A673 (cell line): ENCODE measurements at regions not wholly inside any gene's neighbourhood (a gene's known extent, or its start where the extent isn't known, plus 50 kb on each side); places are given as distances from the start of the nearest gene placed in this dataset.

Experiments
- BruUV-seq: library from RNA; stranded (reverse); fragments of 400-500 nt; replicated peaks from 2 replicates; lab custom pipeline; 2021; lab: Mats Ljungman, UMichigan
- CTCF ChIA-PET: fragments of 300-600 bp; sonication (Branson Sonifier 250); formaldehyde crosslinking; loops from one replicate; lab custom pipeline; 2022; ENCODE audit warnings: antibody characterized with exemption; lab: Charles Lee
- POLR2A ChIA-PET: fragments of 300-600 bp; sonication (Branson Sonifier 250); formaldehyde crosslinking; loops from one replicate; lab custom pipeline; 2022; ENCODE audit warnings: antibody characterized with exemption; ENCODE audit not compliant: low non-redundant PET; lab: Charles Lee
- DNase-seq: peaks from one replicate; pipeline ENCODE4 v3.0.0-alpha.2; 2015; ENCODE audit warnings: low spot score
- H3K27ac ChIP-seq: fragments of 200-600 bp; sonication (generic); 2 replicates; pipeline ENCODE4 v1.5.1; 2016; ENCODE audit warnings: mixed run types, low read depth, mild to moderate bottlenecking, mixed read lengths, antibody characterized with exemption, low read length; ENCODE audit not compliant: poor library complexity, severe bottlenecking
- H3K27me3 ChIP-seq: fragments of 200-600 bp; sonication (generic); replicated peaks from 2 replicates; pipeline ENCODE4 v1.6.1; 2017; ENCODE audit warnings: mixed run types, low read depth, mild to moderate bottlenecking, mixed read lengths, antibody characterized with exemption, low read length; ENCODE audit not compliant: insufficient read depth, poor library complexity
- H3K36me3 ChIP-seq: fragments of 200-600 bp; sonication (generic); 2 replicates; pipeline ENCODE4 v1.6.1; 2016; ENCODE audit warnings: mixed run types, mild to moderate bottlenecking, mixed read lengths, antibody characterized with exemption, low read length; ENCODE audit not compliant: insufficient read depth, poor library complexity, severe bottlenecking
- H3K4me1 ChIP-seq: fragments of 200-600 bp; sonication (generic); 2 replicates; pipeline ENCODE4 v1.6.1; 2017; ENCODE audit warnings: mixed run types, mild to moderate bottlenecking, mixed read lengths, antibody characterized with exemption, low read length; ENCODE audit not compliant: insufficient read depth, poor library complexity, severe bottlenecking
- H3K4me3 ChIP-seq: fragments of 200-600 bp; sonication (generic); 2 replicates; pipeline ENCODE4 v1.5.1; 2016; ENCODE audit warnings: low read depth, mixed run types, mild to moderate bottlenecking, mixed read lengths, low read length; ENCODE audit not compliant: poor library complexity, severe bottlenecking
- H3K9me3 ChIP-seq: fragments of 200-600 bp; sonication (generic); 2 replicates; pipeline ENCODE4 v1.6.1; 2016; ENCODE audit warnings: mixed run types, low read depth, mild to moderate bottlenecking, mixed read lengths, antibody characterized with exemption, low read length; ENCODE audit not compliant: poor library complexity, severe bottlenecking
- EZH2 ChIP-seq: fragments of 200-600 bp; sonication (generic); IDR thresholded peaks from 2 replicates; pipeline ENCODE4 v1.6.1; 2017; ENCODE audit warnings: borderline replicate concordance, low read depth, mild to moderate bottlenecking, mixed read lengths, antibody characterized with exemption, low read length; ENCODE audit not compliant: poor library complexity, severe bottlenecking
- intact Hi-C: fragments of 100-400 bp; cut with micrococcal nuclease; formaldehyde crosslinking; loops from one replicate; pipeline ENCODE4 v1.10.0; 2022; ENCODE audit not compliant: unreplicated experiment
- TF ChIP-seq, protein P1 (sequence below): fragments of 300-800, 200-600 bp; sonication (generic); conservative IDR thresholded peaks from 2 replicates; pipeline ENCODE4 v1.5.1; 2017; ENCODE audit warnings: low read depth, mild to moderate bottlenecking, antibody characterized with exemption, low read length, moderate library complexity, mixed read lengths

DNA sequence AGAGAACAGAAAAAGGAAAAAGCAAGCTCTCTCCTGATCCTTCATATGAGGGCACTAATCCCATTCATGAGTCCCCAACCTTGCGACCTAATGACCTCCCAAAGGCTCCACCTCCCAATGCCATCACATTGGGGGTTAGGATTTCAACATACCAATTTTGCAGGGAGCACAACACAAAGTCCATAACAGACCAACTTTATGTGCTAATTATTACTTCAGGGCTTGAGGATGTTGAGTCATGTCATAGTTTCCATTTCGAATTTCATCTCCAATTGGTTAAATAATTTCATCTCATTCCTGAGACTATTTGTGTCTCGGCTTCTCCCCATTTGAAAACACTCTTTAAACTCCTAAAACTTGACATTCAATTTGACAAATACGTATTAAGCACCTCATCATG lies 69.9 kb upstream of the KLF7 start:
- Histone ChIP-seq H3K9me3 (no peaks in the 10 kb centered on the region), H3K4me3 (no peak overlapping the region), H3K36me3 (no peaks in the 10 kb centered on the region), H3K27me3 (no peaks in the 10 kb centered on the region), H3K4me1 (no peaks in the 10 kb centered on the region), H3K27ac (no peak overlapping the region)
- TF ChIP-seq, protein P1, sequence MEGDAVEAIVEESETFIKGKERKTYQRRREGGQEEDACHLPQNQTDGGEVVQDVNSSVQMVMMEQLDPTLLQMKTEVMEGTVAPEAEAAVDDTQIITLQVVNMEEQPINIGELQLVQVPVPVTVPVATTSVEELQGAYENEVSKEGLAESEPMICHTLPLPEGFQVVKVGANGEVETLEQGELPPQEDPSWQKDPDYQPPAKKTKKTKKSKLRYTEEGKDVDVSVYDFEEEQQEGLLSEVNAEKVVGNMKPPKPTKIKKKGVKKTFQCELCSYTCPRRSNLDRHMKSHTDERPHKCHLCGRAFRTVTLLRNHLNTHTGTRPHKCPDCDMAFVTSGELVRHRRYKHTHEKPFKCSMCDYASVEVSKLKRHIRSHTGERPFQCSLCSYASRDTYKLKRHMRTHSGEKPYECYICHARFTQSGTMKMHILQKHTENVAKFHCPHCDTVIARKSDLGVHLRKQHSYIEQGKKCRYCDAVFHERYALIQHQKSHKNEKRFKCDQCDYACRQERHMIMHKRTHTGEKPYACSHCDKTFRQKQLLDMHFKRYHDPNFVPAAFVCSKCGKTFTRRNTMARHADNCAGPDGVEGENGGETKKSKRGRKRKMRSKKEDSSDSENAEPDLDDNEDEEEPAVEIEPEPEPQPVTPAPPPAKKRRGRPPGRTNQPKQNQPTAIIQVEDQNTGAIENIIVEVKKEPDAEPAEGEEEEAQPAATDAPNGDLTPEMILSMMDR = no peak
- no peak for TF ChIP-seq EZH2
- BruUV-seq = no TSS peak
- no peak for DNase-seq
- intact Hi-C loops = no loop called here
- CTCF ChIA-PET = no interaction called here
- POLR2A ChIA-PET = no interaction called here

DNA sequence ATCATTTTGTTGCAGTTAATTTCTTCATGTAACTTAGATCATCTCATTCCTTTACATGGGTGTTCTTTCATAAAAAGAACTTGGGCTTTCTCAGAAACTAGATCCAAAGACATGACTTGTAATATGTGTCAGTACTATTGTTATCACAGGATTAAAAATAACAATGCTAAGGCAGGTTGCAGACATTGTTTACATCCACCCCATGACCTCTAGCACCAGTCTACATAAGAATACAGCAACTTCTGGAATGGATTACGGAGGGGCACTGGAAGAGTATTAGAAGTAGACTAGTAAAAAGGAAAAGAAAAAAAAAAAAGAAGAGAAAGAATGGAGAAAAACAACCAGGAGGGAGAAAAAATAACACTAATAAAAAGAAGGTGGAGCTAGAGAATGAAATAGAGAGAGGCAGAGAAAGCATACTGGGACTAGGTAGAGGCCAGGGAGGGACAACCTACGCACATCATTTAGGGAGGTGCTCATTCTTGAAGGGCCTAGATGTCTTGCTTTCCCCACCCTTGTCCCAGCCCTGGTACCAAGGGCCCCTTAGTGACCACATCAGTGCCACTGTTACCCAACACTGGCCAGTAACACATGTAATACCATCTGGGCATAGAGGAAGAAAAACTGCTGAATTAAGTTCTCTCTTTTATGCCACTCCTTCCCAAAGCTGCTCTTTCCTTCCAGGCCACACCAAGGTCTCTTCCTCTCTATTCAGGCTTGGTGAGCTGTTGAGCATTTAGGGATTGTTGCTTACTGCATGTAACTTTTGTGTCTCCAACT lies 70.6 kb upstream of the KLF7 start:
- CTCF ChIA-PET = no interaction called here
- TF ChIP-seq, protein P1 = no peak
- no peak for TF ChIP-seq EZH2
- no peak for DNase-seq
- POLR2A ChIA-PET = no interaction called here
- no peaks in the 10 kb centered on the region for H3K9me3 ChIP-seq
- no peak overlapping the region for H3K27ac ChIP-seq
- intact Hi-C loops = no loop called here
- H3K36me3 ChIP-seq = no peaks in the 10 kb centered on the region
- H3K4me1 ChIP-seq = no peaks in the 10 kb centered on the region
- H3K27me3 ChIP-seq = no peaks in the 10 kb centered on the region
- BruUV-seq = no TSS peak
- no peak overlapping the region for H3K4me3 ChIP-seq

DNA sequence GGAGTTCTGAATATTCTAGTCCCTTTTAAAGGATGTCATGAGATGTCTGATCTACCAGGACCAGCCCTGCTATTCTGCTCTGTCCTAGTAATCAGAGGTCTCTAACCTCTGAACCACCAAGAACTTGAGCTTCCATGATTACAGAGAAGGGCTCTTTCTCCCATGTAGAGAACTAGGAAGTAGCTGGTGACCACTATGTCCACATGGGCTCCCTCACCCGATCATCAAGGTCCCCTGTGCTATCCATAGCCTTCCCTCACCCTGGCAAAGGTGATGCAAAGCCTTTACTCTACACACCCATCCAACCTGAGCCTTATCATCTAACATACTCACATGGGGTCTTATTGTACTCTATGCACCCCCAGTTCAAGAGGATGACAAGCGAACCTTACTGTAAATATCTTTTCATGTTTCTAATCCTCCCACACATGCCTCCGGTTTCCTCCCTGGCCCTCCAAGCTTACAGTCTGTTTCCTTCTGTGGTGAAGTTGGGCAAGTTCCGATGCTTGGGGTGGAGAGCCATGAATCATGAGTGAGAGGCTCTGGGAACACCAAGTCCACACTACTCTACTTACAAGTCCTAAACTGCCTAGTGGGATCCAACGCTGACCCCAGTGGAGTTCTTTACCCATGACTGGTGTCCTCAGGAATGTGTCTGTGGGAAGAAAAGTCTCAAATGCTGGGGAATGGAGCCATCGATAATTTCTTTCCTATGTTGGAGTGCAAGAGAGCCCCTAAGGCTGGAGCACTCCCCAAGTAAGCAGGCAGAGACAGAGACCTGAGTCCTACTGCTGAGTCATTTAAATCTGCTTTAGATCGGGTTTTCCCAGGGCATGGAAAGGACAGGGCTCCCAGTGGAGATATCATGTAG lies 73.3 kb upstream of the KLF7 start:
- ChIA-PET CTCF (no interaction called here), POLR2A (no interaction called here)
- intact Hi-C loops = no loop called here
- H3K36me3 ChIP-seq = no peaks in the 10 kb centered on the region
- no peaks in the 10 kb centered on the region for H3K9me3 ChIP-seq
- no peaks in the 10 kb centered on the region for H3K4me1 ChIP-seq
- no peak for DNase-seq
- H3K4me3 ChIP-seq = no peak overlapping the region
- no peaks in the 10 kb centered on the region for H3K27me3 ChIP-seq
- no peak for TF ChIP-seq EZH2
- TF ChIP-seq, protein P1 = no peak
- BruUV-seq = no TSS peak
- no peak overlapping the region for H3K27ac ChIP-seq
